ENCODE measurements at regions not wholly inside any gene's neighbourhood (a gene's known extent, or its start where the extent isn't known, plus 50 kb on each side); places are given as distances from the start of the nearest gene placed in this dataset.

GRCh38 chr7:84658286-84658685, 463.7 kb upstream of the SEMA3A start:
- DNase-seq (ENCODE audit: low read depth, low spot score), result no peak
- ChIA-PET CTCF (no interaction called here), POLR2A (no interaction called here)
- H3K27me3 ChIP-seq (ENCODE audit: control insufficient read depth, insufficient read depth, low read length), result no peaks in the 10 kb centered on the region
- in situ Hi-C loops (cut with HindIII; ENCODE audit: low pct_unique_long_range_greater_than_20kb, low sequenced_read_pairs), result no loop called here
- no peaks in the 10 kb centered on the region for H3K36me3 ChIP-seq (ENCODE audit: control insufficient read depth, insufficient read depth, low read length)
- no peak for ATAC-seq
- TF ChIP-seq, protein P1, sequence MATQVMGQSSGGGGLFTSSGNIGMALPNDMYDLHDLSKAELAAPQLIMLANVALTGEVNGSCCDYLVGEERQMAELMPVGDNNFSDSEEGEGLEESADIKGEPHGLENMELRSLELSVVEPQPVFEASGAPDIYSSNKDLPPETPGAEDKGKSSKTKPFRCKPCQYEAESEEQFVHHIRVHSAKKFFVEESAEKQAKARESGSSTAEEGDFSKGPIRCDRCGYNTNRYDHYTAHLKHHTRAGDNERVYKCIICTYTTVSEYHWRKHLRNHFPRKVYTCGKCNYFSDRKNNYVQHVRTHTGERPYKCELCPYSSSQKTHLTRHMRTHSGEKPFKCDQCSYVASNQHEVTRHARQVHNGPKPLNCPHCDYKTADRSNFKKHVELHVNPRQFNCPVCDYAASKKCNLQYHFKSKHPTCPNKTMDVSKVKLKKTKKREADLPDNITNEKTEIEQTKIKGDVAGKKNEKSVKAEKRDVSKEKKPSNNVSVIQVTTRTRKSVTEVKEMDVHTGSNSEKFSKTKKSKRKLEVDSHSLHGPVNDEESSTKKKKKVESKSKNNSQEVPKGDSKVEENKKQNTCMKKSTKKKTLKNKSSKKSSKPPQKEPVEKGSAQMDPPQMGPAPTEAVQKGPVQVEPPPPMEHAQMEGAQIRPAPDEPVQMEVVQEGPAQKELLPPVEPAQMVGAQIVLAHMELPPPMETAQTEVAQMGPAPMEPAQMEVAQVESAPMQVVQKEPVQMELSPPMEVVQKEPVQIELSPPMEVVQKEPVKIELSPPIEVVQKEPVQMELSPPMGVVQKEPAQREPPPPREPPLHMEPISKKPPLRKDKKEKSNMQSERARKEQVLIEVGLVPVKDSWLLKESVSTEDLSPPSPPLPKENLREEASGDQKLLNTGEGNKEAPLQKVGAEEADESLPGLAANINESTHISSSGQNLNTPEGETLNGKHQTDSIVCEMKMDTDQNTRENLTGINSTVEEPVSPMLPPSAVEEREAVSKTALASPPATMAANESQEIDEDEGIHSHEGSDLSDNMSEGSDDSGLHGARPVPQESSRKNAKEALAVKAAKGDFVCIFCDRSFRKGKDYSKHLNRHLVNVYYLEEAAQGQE (IDR thresholded peaks at IDR 0.05; ENCODE audit: insufficient read depth in 1 of 2, low read depth in 2 of 2, low read length in 1 of 2), result no peak
- TF ChIP-seq POLR2AphosphoS5 (IDR thresholded peaks at IDR 0.05; ENCODE audit: low read depth, low read length) (no peak), SIN3A (IDR thresholded peaks at IDR 0.05; ENCODE audit: borderline replicate concordance, insufficient read depth, low read depth, low read length) (no peak), TCF7L2 (IDR thresholded peaks at IDR 0.05; ENCODE audit: low read depth, low read length) (no peak)
- TF ChIP-seq, protein P2, sequence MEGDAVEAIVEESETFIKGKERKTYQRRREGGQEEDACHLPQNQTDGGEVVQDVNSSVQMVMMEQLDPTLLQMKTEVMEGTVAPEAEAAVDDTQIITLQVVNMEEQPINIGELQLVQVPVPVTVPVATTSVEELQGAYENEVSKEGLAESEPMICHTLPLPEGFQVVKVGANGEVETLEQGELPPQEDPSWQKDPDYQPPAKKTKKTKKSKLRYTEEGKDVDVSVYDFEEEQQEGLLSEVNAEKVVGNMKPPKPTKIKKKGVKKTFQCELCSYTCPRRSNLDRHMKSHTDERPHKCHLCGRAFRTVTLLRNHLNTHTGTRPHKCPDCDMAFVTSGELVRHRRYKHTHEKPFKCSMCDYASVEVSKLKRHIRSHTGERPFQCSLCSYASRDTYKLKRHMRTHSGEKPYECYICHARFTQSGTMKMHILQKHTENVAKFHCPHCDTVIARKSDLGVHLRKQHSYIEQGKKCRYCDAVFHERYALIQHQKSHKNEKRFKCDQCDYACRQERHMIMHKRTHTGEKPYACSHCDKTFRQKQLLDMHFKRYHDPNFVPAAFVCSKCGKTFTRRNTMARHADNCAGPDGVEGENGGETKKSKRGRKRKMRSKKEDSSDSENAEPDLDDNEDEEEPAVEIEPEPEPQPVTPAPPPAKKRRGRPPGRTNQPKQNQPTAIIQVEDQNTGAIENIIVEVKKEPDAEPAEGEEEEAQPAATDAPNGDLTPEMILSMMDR (IDR thresholded peaks at IDR 0.05), result no peak
- H3K4me1 ChIP-seq (ENCODE audit: control insufficient read depth, insufficient read depth, low read length), result no peaks in the 10 kb centered on the region
- no peaks in the 10 kb centered on the region for H3K9me3 ChIP-seq (ENCODE audit: control insufficient read depth, insufficient read depth, low read depth, low read length)
- intact Hi-C loops (cut with micrococcal nuclease; ENCODE audit: unreplicated experiment), result no loop called here
- H3K27ac ChIP-seq (ENCODE audit: low read length), result no peak overlapping the region
- H3K4me3 ChIP-seq (ENCODE audit: low read depth in 2 of 2, low read length in 2 of 2), result no peak overlapping the region
- BruUV-seq (replicated peaks), result no TSS peak

- Histone ChIP-seq H3K27ac (ENCODE audit: low read length) (no peak overlapping the region), H3K4me3 (ENCODE audit: low read depth in 2 of 2, low read length in 2 of 2) (no peak overlapping the region), H3K27me3 (ENCODE audit: control insufficient read depth, insufficient read depth, low read length) (no peaks in the 10 kb centered on the region), H3K9me3 (ENCODE audit: control insufficient read depth, insufficient read depth, low read depth, low read length) (no peaks in the 10 kb centered on the region), H3K36me3 (ENCODE audit: control insufficient read depth, insufficient read depth, low read length) (no peaks in the 10 kb centered on the region), H3K4me1 (ENCODE audit: control insufficient read depth, insufficient read depth, low read length) (no peaks in the 10 kb centered on the region)
- TF ChIP-seq SIN3A (IDR thresholded peaks at IDR 0.05; ENCODE audit: borderline replicate concordance, insufficient read depth, low read depth, low read length) (no peak), POLR2AphosphoS5 (IDR thresholded peaks at IDR 0.05; ENCODE audit: low read depth, low read length) (no peak), TCF7L2 (IDR thresholded peaks at IDR 0.05; ENCODE audit: low read depth, low read length) (no peak)
- TF ChIP-seq, protein P2 (IDR thresholded peaks at IDR 0.05), result no peak
- in situ Hi-C loops (cut with HindIII; ENCODE audit: low pct_unique_long_range_greater_than_20kb, low sequenced_read_pairs) (no loop called here), intact Hi-C loops (cut with micrococcal nuclease; ENCODE audit: unreplicated experiment) (no loop called here)
- no TSS peak for BruUV-seq (replicated peaks)
- DNase-seq (ENCODE audit: low read depth, low spot score), result no peak
- POLR2A ChIA-PET, result no interaction called here
- CTCF ChIA-PET, result no interaction called here
- ATAC-seq, result no peak
Measured at GRCh38 chr7:84654273-84654672, 459.7 kb upstream of the SEMA3A start.
